Ovary (tissue), 7 donors: ENCODE measurements at regions not wholly inside any gene's neighbourhood (a gene's known extent, or its start where the extent isn't known, plus 50 kb on each side); places are given as distances from the start of the nearest gene placed in this dataset.

Experiments
- DNase-seq, 5 donors: peaks; one replicate each; pipeline ENCODE4 v3.0.0-alpha.2; 2019 to 2020
- H3K27ac ChIP-seq, 2 donors: fragments of 200-600 bp; one replicate each; pipeline versions ENCODE4 v1.5.1 to v1.8.0; 2019 to 2022
- H3K27me3 ChIP-seq: fragments of 200-600 bp; one replicate; pipeline ENCODE4 v1.8.0; 2022
- H3K36me3 ChIP-seq: fragments of 200-600 bp; sonication (generic); one replicate; pipeline ENCODE4 v1.5.1; 2019
- H3K4me1 ChIP-seq: one replicate; pipeline ENCODE4 v1.8.1; 2013; ENCODE audit warnings: mild to moderate bottlenecking, moderate library complexity; ENCODE audit not compliant: insufficient read depth
- H3K4me3 ChIP-seq: fragments of 200-600 bp; sonication (generic); one replicate; pipeline ENCODE4 v1.5.1; 2017
- H3K9me3 ChIP-seq, 2 donors: fragments of 200-600 bp in 1 of 2; sonication (generic) in 1 of 2; one replicate each; pipeline versions ENCODE4 v1.5.1 to v1.8.1; 2013 to 2019; ENCODE audit warnings: mild to moderate bottlenecking in 1 of 2, moderate library complexity in 1 of 2
- CTCF ChIP-seq, 3 donors: fragments of 450-650 bp in 2 of 3; fragments of 200-600 bp in 1 of 3; IDR thresholded peaks; one replicate each; pipeline versions ENCODE4 v1.5.1 to v1.8.0; 2016 to 2022; ENCODE audit warnings: antibody characterized with exemption in 3 of 3, mild to moderate bottlenecking in 1 of 3
- EP300 ChIP-seq: sonication (generic); formaldehyde crosslinking; IDR thresholded peaks from one replicate; pipeline ENCODE4 v1.6.1; 2017; ENCODE audit warnings: antibody characterized with exemption
- POLR2A ChIP-seq: fragments of 450-650 bp; IDR thresholded peaks from one replicate; pipeline ENCODE4 v1.6.1; 2017; ENCODE audit warnings: antibody characterized with exemption, mild to moderate bottlenecking, moderate library complexity
- WGBS, 3 donors: extraction: QIAGEN DNeasy Blood & Tissue Kit in 1 of 3; methylation state at CpG; one replicate each; pipeline versions ENCODE4 v1.1.5 to v1.1.7; 2013 to 2017; 5-methylcytosine and 5-hydroxymethylcytosine counted together
- intact Hi-C, 4 donors: fragments of 100-400 bp; cut with DNase I; formaldehyde crosslinking; loops; one replicate each; pipeline versions ENCODE4 v1.11.0 to v1.15.1; 2022 to 2023
- donor health status: DM: no; HTN: no; CAD: no; lungs with moderate emphysema.
- donor health status: DM: no; HTN: no; CAD: no.
- donor health status: Bipolar disorder and iron deficiency.
- donor health status: DM: no; HTN: no; CAD: no.
- donor health status: DM: yes; HTN: yes; CAD: no.

- Histone ChIP-seq H3K36me3 (no peaks in the 10 kb centered on the region), H3K27ac (no peak overlapping the region), H3K4me1 (no peaks in the 10 kb centered on the region), H3K9me3 (no peaks in the 10 kb centered on the region), H3K27me3 (no peaks in the 10 kb centered on the region), H3K4me3 (no peak overlapping the region)
- TF ChIP-seq POLR2A (no peak), EP300 (no peak), CTCF (IDR thresholded peaks at IDR 0.05) (no peak)
- intact Hi-C loops, result no loop called here
- 87 to 89% (median 87%) methylated on average over 3 of the region's 3 CpGs for WGBS, 3 donors
- no peak for DNase-seq
Measured at GRCh38 chr3:74550686-74551085, 63.8 kb downstream of the CNTN3 start.

GRCh38 chr3:74546426-74546825 is 68.0 kb downstream of the CNTN3 start:
- H3K9me3 ChIP-seq, result no peaks in the 10 kb centered on the region
- TF ChIP-seq POLR2A (no peak), CTCF (IDR thresholded peaks at IDR 0.05) (no peak), EP300 (no peak)
- no peaks in the 10 kb centered on the region for H3K4me1 ChIP-seq
- 44 to 63% (median 53%) methylated on average over 4 of the region's 4 CpGs for WGBS, 3 donors
- no peak for DNase-seq
- no peak overlapping the region for H3K27ac ChIP-seq
- H3K27me3 ChIP-seq, result no peaks in the 10 kb centered on the region
- no peak overlapping the region for H3K4me3 ChIP-seq
- no peaks in the 10 kb centered on the region for H3K36me3 ChIP-seq
- intact Hi-C loops, result no loop called here

- no peak for TF ChIP-seq POLR2A
- TF ChIP-seq EP300, result no peak
- TF ChIP-seq CTCF (IDR thresholded peaks at IDR 0.05), result no peak
Measured at GRCh38 chr3:74542441-74542840, 72.0 kb downstream of the CNTN3 start.

DNA sequence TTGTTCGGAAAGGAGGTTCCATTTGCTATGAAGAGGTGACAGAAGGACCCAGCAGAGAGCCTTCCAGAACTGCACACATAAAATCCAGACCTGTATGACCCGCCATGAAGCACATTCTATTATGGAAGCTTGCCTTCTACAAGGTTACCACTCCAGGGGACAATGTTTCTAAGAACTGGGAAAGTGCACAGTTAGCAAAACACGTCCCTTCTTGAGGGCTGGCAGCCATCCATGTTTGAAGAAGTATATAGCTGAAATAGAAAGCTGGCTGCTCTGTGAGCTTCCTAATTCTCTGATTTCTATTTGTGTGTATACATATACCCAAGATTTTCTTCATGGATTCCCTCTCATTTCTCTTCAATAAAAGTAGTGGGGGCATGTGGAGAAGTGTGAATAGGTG is 74.6 kb downstream of the CNTN3 start:
- Histone ChIP-seq H3K27me3 (no peaks in the 10 kb centered on the region), H3K4me1 (no peaks in the 10 kb centered on the region), H3K9me3 (no peaks in the 10 kb centered on the region), H3K27ac (no peak overlapping the region), H3K36me3 (no peaks in the 10 kb centered on the region), H3K4me3 (no peak overlapping the region)
- no peak for TF ChIP-seq CTCF (IDR thresholded peaks at IDR 0.05)
- DNase-seq, result no peak
- 61 to 65% (median 64%) methylated on average over 3 of the region's 3 CpGs for WGBS, 3 donors
- intact Hi-C loops, result no loop called here

More at GRCh38 chr3:74542441-74542840, 72.0 kb downstream of the CNTN3 start:
- DNase-seq, result no peak
- Histone ChIP-seq H3K27me3 (no peaks in the 10 kb centered on the region), H3K4me1 (no peaks in the 10 kb centered on the region), H3K4me3 (no peak overlapping the region), H3K36me3 (no peaks in the 10 kb centered on the region), H3K9me3 (no peaks in the 10 kb centered on the region), H3K27ac (no peak overlapping the region)
- 92 to 99% (median 97%) methylated on average over 2 of the region's 2 CpGs for WGBS, 3 donors
- intact Hi-C loops, result no loop called here

DNA sequence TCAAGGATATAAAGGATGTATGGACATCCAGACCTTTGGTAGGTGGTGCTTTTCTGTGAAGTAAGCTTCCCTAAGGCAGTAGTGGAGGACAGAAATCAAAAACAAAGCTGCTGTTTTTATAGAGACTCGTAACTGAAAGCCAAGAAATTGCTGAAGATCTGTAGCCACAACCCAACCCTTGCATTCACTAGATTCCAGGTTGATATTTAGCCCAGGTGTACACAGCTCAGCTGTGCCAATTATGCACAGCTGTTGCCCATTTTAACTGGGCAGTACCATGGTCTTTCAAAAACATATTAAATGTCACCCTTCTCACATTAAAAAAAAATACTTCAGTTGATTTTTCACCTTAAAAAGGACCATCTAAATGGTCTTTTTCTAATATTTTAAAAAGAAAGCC is 75.8 kb downstream of the CNTN3 start:
- Histone ChIP-seq H3K27me3 (no peaks in the 10 kb centered on the region), H3K4me1 (no peaks in the 10 kb centered on the region), H3K9me3 (no peaks in the 10 kb centered on the region), H3K4me3 (no peak overlapping the region), H3K36me3 (no peaks in the 10 kb centered on the region), H3K27ac (no peak overlapping the region)
- DNase-seq, result no peak
- intact Hi-C loops, result no loop called here
- TF ChIP-seq CTCF (IDR thresholded peaks at IDR 0.05) (no peak), POLR2A (no peak), EP300 (no peak)
- WGBS, 3 donors, result 14 to 28% (median 19%) methylated on average over 1 of the region's 1 CpG
